ENCODE measurements at regions not wholly inside any gene's neighbourhood (a gene's known extent, or its start where the extent isn't known, plus 50 kb on each side); places are given as distances from the start of the nearest gene placed in this dataset.

DNA sequence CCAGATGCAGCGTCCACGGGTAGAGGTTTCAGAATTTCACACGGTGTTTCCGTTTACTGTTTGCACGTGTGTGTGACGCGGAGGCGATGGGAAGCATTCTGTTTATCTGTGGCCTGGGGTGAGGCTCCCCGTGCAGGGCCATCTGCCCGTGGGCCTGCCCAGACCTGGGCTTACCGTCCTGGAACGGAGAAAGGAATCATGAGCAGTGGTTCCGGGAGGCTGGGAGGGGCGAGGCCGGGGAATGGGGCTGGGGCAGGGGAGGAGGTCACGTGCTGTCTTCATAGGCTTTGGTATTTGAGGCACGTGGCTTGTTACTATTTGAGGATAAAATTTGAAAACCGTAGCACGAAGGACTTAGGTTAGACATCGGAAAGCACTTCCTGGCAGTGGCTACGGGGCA lies 77.9 kb downstream of the RTP5 start:
- Histone ChIP-seq H4K5ac (ENCODE audit: insufficient read length, low read depth, low read length) (no peak overlapping the region), H3K4ac (replicated peaks; ENCODE audit: insufficient read length, low read depth, low read length) (no peak overlapping the region), H2BK12ac (ENCODE audit: low read depth, low read length) (no peak overlapping the region), H3K27ac (ENCODE audit: low read depth, low read length) (no peak overlapping the region), H2AK5ac (ENCODE audit: low read depth, low read length) (no peak overlapping the region), H4K8ac (ENCODE audit: extremely low read depth, insufficient read depth, low read length) (no peak overlapping the region), H3K4me1 (replicated peaks in 1 of 4; ENCODE audit: control insufficient read depth in 3 of 4, insufficient read depth in 4 of 4, low read length in 3 of 4) (peaks cover 0 to 18% (median 8%) of the 10 kb centered on the region in 4 experiments; a peak in 4 of 7 replicates), H2BK5ac (ENCODE audit: low read depth, low read length) (no peak overlapping the region), H3K79me2 (ENCODE audit: control insufficient read depth in 1 of 2, insufficient read depth in 2 of 2, low read length in 2 of 2) (no peaks in the 10 kb centered on the region; a peak in 1 of 4 replicates), H3K4me3 (ENCODE audit: extremely low read depth in 1 of 4, insufficient read depth in 2 of 4, low read depth in 3 of 4, low read length in 4 of 4) (no peak overlapping the region), H4K91ac (replicated peaks; ENCODE audit: insufficient read length, low read length) (no peak overlapping the region), H2BK15ac (ENCODE audit: low read length) (no peak overlapping the region), H2BK120ac (replicated peaks; ENCODE audit: low read depth, low read length) (no peak overlapping the region), H3K9ac (replicated peaks in 1 of 4; ENCODE audit: extremely low read depth in 1 of 4, low read depth in 3 of 4, low read length in 3 of 4) (no peak overlapping the region), H3K23me2 (ENCODE audit: low read depth, low read length) (peaks cover 10% of the 10 kb centered on the region; the same call in 1 of the 2 replicates), H2AFZ (ENCODE audit: low read length) (no peak overlapping the region), H3K36me3 (ENCODE audit: control insufficient read depth in 2 of 4, insufficient read depth in 4 of 4, low read length in 3 of 4) (no peaks in the 10 kb centered on the region), H4K20me1 (replicated peaks in 1 of 2; ENCODE audit: control insufficient read depth in 1 of 2, insufficient read depth in 2 of 2, low read length in 2 of 2) (peaks cover 4 to 25% of the 10 kb centered on the region in 2 experiments), H3K4me2 (ENCODE audit: insufficient read depth in 1 of 2, low read depth in 2 of 2, low read length in 2 of 2) (no peak overlapping the region), H3K56ac (replicated peaks; ENCODE audit: insufficient read length, low read depth, low read length) (no peak overlapping the region), H3K23ac (ENCODE audit: insufficient read length) (no peak overlapping the region), H3K9me3 (ENCODE audit: insufficient read depth in 2 of 2, low read depth in 1 of 2, low read length in 1 of 2) (no peaks in the 10 kb centered on the region; a peak in 1 of 4 replicates), H2BK20ac (ENCODE audit: low read length) (no peak overlapping the region), H3K18ac (ENCODE audit: extremely low read depth, low read length) (no peak overlapping the region; the same call in 1 of the 2 replicates), H3K14ac (ENCODE audit: insufficient read length) (no peak overlapping the region), H3K79me1 (ENCODE audit: low read depth, low read length) (no peaks in the 10 kb centered on the region), H3K27me3 (replicated peaks in 1 of 4; ENCODE audit: control insufficient read depth in 3 of 4, extremely low read depth in 1 of 4, insufficient read depth in 3 of 4, low read length in 3 of 4) (peaks cover 0 to 19% (median 8%) of the 10 kb centered on the region in 4 experiments; a peak in 5 of 7 replicates)
- WGBS, 2 experiments (ENCODE audit: extremely low coverage in 1 of 2, insufficient coverage in 1 of 2, insufficient read length in 1 of 2, insufficient replicate concordance in 2 of 2, low coverage in 1 of 2, low lambda C conversion rate in 2 of 2, missing lambda C conversion rate in 1 of 2): 84% methylated on average over 13 of the region's 21 CpGs; no CpG with 5 or more reads in 1 of the 2 experiments
- CTCF ChIA-PET (ENCODE audit: partially characterized antibody): interaction anchor here (0.7 to 1.1 kb wide), 2 partner anchors 8 to 10 kb away, joined by 3 to 4 read pairs; no protein-coding TSS in a partner anchor
- POLR2A ChIA-PET (ENCODE audit: partially characterized antibody): no interaction called here
- DNase-seq (ENCODE audit: low read depth in 1 of 2, low spot score in 2 of 2) (no peak), FAIRE-seq (no peak)
- TF ChIP-seq SRF (IDR thresholded peaks at IDR 0.05; ENCODE audit: low read depth, low read length) (no peak), RFX5 (IDR thresholded peaks at IDR 0.05; ENCODE audit: borderline replicate concordance, low read depth, low read length) (no peak), NANOG (IDR thresholded peaks at IDR 0.05; ENCODE audit: insufficient read depth, low read depth, low read length, poor library complexity, severe bottlenecking) (no peak), SP1 (IDR thresholded peaks at IDR 0.05; ENCODE audit: low read depth, low read length) (no peak), YY1 (IDR thresholded peaks at IDR 0.05; ENCODE audit: low read depth, low read length) (no peak), POLR2AphosphoS5 (IDR thresholded peaks at IDR 0.05; ENCODE audit: low read depth, low read length) (no peak), NRF1 (IDR thresholded peaks at IDR 0.05; ENCODE audit: low read depth, low read length) (no peak), PHF8 (conservative IDR thresholded peaks at IDR 0.05; ENCODE audit: low read depth, low read length) (no peak), BCL11A (IDR thresholded peaks at IDR 0.05; ENCODE audit: low read depth in 2 of 2, low read length in 2 of 2) (no peak), KDM4A (IDR thresholded peaks at IDR 0.05; ENCODE audit: low read depth, low read length, severe bottlenecking) (no peak), TAF1 (IDR thresholded peaks at IDR 0.05; ENCODE audit: low read depth, low read length) (no peak), RNF2 (IDR thresholded peaks at IDR 0.05; ENCODE audit: borderline replicate concordance, low read depth, low read length, missing control alignments, poor library complexity, severe bottlenecking) (no peak)
- TF ChIP-seq, protein P1, sequence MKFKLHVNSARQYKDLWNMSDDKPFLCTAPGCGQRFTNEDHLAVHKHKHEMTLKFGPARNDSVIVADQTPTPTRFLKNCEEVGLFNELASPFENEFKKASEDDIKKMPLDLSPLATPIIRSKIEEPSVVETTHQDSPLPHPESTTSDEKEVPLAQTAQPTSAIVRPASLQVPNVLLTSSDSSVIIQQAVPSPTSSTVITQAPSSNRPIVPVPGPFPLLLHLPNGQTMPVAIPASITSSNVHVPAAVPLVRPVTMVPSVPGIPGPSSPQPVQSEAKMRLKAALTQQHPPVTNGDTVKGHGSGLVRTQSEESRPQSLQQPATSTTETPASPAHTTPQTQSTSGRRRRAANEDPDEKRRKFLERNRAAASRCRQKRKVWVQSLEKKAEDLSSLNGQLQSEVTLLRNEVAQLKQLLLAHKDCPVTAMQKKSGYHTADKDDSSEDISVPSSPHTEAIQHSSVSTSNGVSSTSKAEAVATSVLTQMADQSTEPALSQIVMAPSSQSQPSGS (IDR thresholded peaks at IDR 0.05; ENCODE audit: low read length): no peak

Data from H1 (cell line).